Neural cell (in vitro differentiated cells): ENCODE measurements at regions not wholly inside any gene's neighbourhood (a gene's known extent, or its start where the extent isn't known, plus 50 kb on each side); places are given as distances from the start of the nearest gene placed in this dataset.

ENCODE experiments used
- H2AFZ ChIP-seq: fragments of 200-600, 300-800 bp; sonication (generic), shearing (Covaris generic); 2 replicates; pipeline ENCODE4 v1.6.0; 2014; ENCODE audit warnings: low read depth, mild to moderate bottlenecking, antibody characterized with exemption, low read length, moderate library complexity
- H3F3A ChIP-seq: fragments of 200-600 bp; shearing (Covaris generic); 2 replicates; pipeline ENCODE4 v1.6.1; 2016; ENCODE audit warnings: mild to moderate bottlenecking, moderate library complexity, mixed read lengths, antibody characterized with exemption, low read length; ENCODE audit not compliant: insufficient read depth, poor library complexity, severe bottlenecking
- H3K27ac ChIP-seq: fragments of 200-600, 300-800 bp; sonication (generic), shearing (Covaris generic); 2 replicates; pipeline ENCODE4 v1.5.1; 2014; ENCODE audit warnings: mild to moderate bottlenecking, low read length, moderate library complexity
- H3K27me3 ChIP-seq: fragments of 300-800, 200-600 bp; sonication (generic), shearing (Covaris generic); 2 replicates; pipeline ENCODE4 v1.6.0; 2014; ENCODE audit warnings: mild to moderate bottlenecking, low read depth, low read length, moderate library complexity; ENCODE audit not compliant: insufficient read depth
- H3K36me3 ChIP-seq: fragments of 300-800, 200-600 bp; sonication (generic), shearing (Covaris generic); 2 replicates; pipeline ENCODE4 v1.5.1; 2014; ENCODE audit warnings: mild to moderate bottlenecking, antibody characterized with exemption, low read length, moderate library complexity; ENCODE audit not compliant: insufficient read depth
- H3K4me2 ChIP-seq: fragments of 300-800, 200-600 bp; sonication (generic), shearing (Covaris generic); 2 replicates; pipeline ENCODE4 v1.6.0; 2014; ENCODE audit warnings: mild to moderate bottlenecking, low read length
- H3K4me3 ChIP-seq: fragments of 300-800, 200-600 bp; sonication (generic), shearing (Covaris generic); 2 replicates; pipeline ENCODE4 v1.5.1; 2014; ENCODE audit warnings: mild to moderate bottlenecking, low read length, moderate library complexity
- H3K79me2 ChIP-seq: fragments of 200-600 bp; shearing (Covaris generic); replicated peaks from 2 replicates; pipeline ENCODE4 v1.6.0; 2014; ENCODE audit warnings: mild to moderate bottlenecking, low read length, moderate library complexity; ENCODE audit not compliant: insufficient read depth
- H3K9ac ChIP-seq: fragments of 300-800, 200-600 bp; sonication (generic), shearing (Covaris generic); 2 replicates; pipeline ENCODE4 v1.6.1; 2016; ENCODE audit warnings: mild to moderate bottlenecking, low read length, mixed read lengths
- H3K9me2 ChIP-seq: fragments of 200-600 bp; shearing (Covaris generic); 2 replicates; pipeline ENCODE4 v1.6.1; 2016; ENCODE audit warnings: mild to moderate bottlenecking, low read length, mixed read lengths; ENCODE audit not compliant: insufficient read depth
- H3K9me3 ChIP-seq: fragments of 200-600, 300-800 bp; sonication (generic), shearing (Covaris generic); 2 replicates; pipeline ENCODE4 v1.6.1; 2016; ENCODE audit warnings: mild to moderate bottlenecking, mixed run types, low read length, moderate library complexity, mixed read lengths
- H4K20me1 ChIP-seq: fragments of 200-600 bp; shearing (Covaris generic); 2 replicates; pipeline ENCODE4 v1.6.1; 2016; ENCODE audit warnings: mild to moderate bottlenecking, mixed run types; ENCODE audit not compliant: insufficient read depth
- CTCF ChIP-seq: fragments of 450-650 bp; IDR thresholded peaks from 2 replicates; pipeline ENCODE4 v1.5.1; 2014; ENCODE audit warnings: antibody characterized with exemption, mild to moderate bottlenecking, moderate library complexity; ENCODE audit not compliant: poor library complexity, severe bottlenecking
- EP300 ChIP-seq: fragments of 450-650 bp; conservative IDR thresholded peaks from 2 replicates; pipeline ENCODE4 v1.6.1; 2014; ENCODE audit warnings: antibody characterized with exemption, mild to moderate bottlenecking, moderate library complexity; ENCODE audit not compliant: poor library complexity, severe bottlenecking
- EZH2 ChIP-seq: fragments of 200-600, 300-800 bp; shearing (Covaris generic), sonication (generic); IDR thresholded peaks from 2 replicates; pipeline ENCODE4 v1.6.1; 2014; ENCODE audit warnings: antibody characterized with exemption, low read length, borderline replicate concordance, mild to moderate bottlenecking; ENCODE audit not compliant: insufficient read depth, poor library complexity, severe bottlenecking
- MXI1 ChIP-seq: fragments of 450-650 bp; conservative IDR thresholded peaks from 2 replicates; pipeline ENCODE4 v1.6.1; 2014; ENCODE audit warnings: antibody characterized with exemption, mild to moderate bottlenecking; ENCODE audit not compliant: poor library complexity, severe bottlenecking
- POLR2AphosphoS5 ChIP-seq: IDR thresholded peaks from 2 replicates; pipeline ENCODE4 v1.6.1; 2012
- REST ChIP-seq: IDR thresholded peaks from 2 replicates; pipeline ENCODE4 v1.6.1; 2012; ENCODE audit warnings: borderline replicate concordance
- SMC3 ChIP-seq: fragments of 450-650 bp; conservative IDR thresholded peaks from 2 replicates; pipeline ENCODE4 v1.6.1; 2014; ENCODE audit warnings: antibody characterized with exemption, mild to moderate bottlenecking, moderate library complexity; ENCODE audit not compliant: poor library complexity
- TAF1 ChIP-seq: IDR thresholded peaks from 2 replicates; pipeline ENCODE4 v1.6.1; 2012; ENCODE audit warnings: low read depth

GRCh38 chr3:76377074-76377473, 591.7 kb upstream of the ZNF717 start:
- Histone ChIP-seq H3K4me3 (no peak overlapping the region), H2AFZ (no peak overlapping the region), H3K9me3 (no peaks in the 10 kb centered on the region), H3K27ac (no peak overlapping the region), H3K4me2 (no peak overlapping the region), H3F3A (no peaks in the 10 kb centered on the region), H3K27me3 (no peaks in the 10 kb centered on the region), H4K20me1 (no peaks in the 10 kb centered on the region), H3K9ac (no peak overlapping the region), H3K9me2 (no peaks in the 10 kb centered on the region), H3K79me2 (no peaks in the 10 kb centered on the region), H3K36me3 (no peaks in the 10 kb centered on the region)
- no peak for TF ChIP-seq TAF1
- TF ChIP-seq SMC3: no peak
- TF ChIP-seq EP300: no peak
- TF ChIP-seq MXI1: no peak
- no peak for TF ChIP-seq REST
- TF ChIP-seq POLR2AphosphoS5: no peak
- TF ChIP-seq CTCF: no peak
- TF ChIP-seq EZH2: no peak

- Histone ChIP-seq H3K4me2 (no peak overlapping the region), H3K9me3 (no peaks in the 10 kb centered on the region), H3K27ac (no peak overlapping the region), H3K79me2 (no peaks in the 10 kb centered on the region), H3K36me3 (no peaks in the 10 kb centered on the region), H2AFZ (no peak overlapping the region), H3K4me3 (no peak overlapping the region), H3K9me2 (no peaks in the 10 kb centered on the region), H3K9ac (no peak overlapping the region), H3F3A (no peaks in the 10 kb centered on the region), H4K20me1 (no peaks in the 10 kb centered on the region), H3K27me3 (no peaks in the 10 kb centered on the region)
- TF ChIP-seq SMC3 (no peak), EZH2 (no peak), CTCF (no peak), MXI1 (no peak)
Measured at GRCh38 chr3:76378789-76379188, 593.4 kb upstream of the ZNF717 start.
